SK-N-SH treated with all-trans-retinoic acid at 6 μM for 48 hours (cell line): ENCODE measurements at regions not wholly inside any gene's neighbourhood (a gene's known extent, or its start where the extent isn't known, plus 50 kb on each side); places are given as distances from the start of the nearest gene placed in this dataset.

Experiments
- ATAC-seq: fragments of 200-7000 bp; cut with Tn5 transposase; 3 replicates; pipeline ENCODE4 v1.9.1; 2020; ENCODE audit warnings: mild to moderate bottlenecking, moderate library complexity
- ARNTL ChIP-seq: fragments of 450-650 bp; formaldehyde crosslinking; IDR thresholded peaks from 2 replicates; pipeline ENCODE4 v1.5.0; 2020; ENCODE audit warnings: low read depth, mild to moderate bottlenecking, moderate library complexity, borderline replicate concordance
- BACH2 ChIP-seq: fragments of 250-450 bp; sonication (Bioruptor Pico); IDR thresholded peaks from 2 replicates; pipeline ENCODE4 v1.9.0; 2021; ENCODE audit warnings: mild to moderate bottlenecking, borderline replicate concordance
- CREB5 ChIP-seq: fragments of 250-450 bp; sonication (Bioruptor Pico); IDR thresholded peaks from 2 replicates; pipeline ENCODE4 v1.5.1; 2020; ENCODE audit warnings: low read depth, mild to moderate bottlenecking, moderate library complexity
- CSDC2 ChIP-seq: fragments of 250-450 bp; sonication (Bioruptor Pico); IDR thresholded peaks from 2 replicates; pipeline ENCODE4 v1.5.0; 2020; ENCODE audit warnings: mild to moderate bottlenecking, moderate library complexity
- CSRNP3 ChIP-seq: fragments of 250-450 bp; sonication (Bioruptor Pico); IDR thresholded peaks from 2 replicates; pipeline ENCODE4 v1.5.1; 2021; ENCODE audit warnings: mild to moderate bottlenecking, moderate library complexity
- ESRRG ChIP-seq: fragments of 250-450 bp; sonication (Bioruptor Pico); IDR thresholded peaks from 2 replicates; pipeline ENCODE4 v1.6.1; 2021; ENCODE audit warnings: mild to moderate bottlenecking
- ISL1 ChIP-seq: fragments of 250-450 bp; sonication (Bioruptor Pico); IDR thresholded peaks from 2 replicates; pipeline ENCODE4 v2.1.2; 2022; ENCODE audit warnings: mild to moderate bottlenecking, moderate library complexity
- PPARA ChIP-seq: fragments of 250-450 bp; sonication (Bioruptor Pico); IDR thresholded peaks from 2 replicates; pipeline ENCODE4 v1.5.0; 2020; ENCODE audit warnings: mild to moderate bottlenecking, borderline replicate concordance
- RARB ChIP-seq: fragments of 250-450 bp; sonication (Bioruptor Pico); IDR thresholded peaks from 2 replicates; pipeline ENCODE4 v1.8.0; 2021; ENCODE audit warnings: mild to moderate bottlenecking, moderate library complexity
- SNAI2 ChIP-seq: fragments of 250-450 bp; sonication (Bioruptor Pico); IDR thresholded peaks from 2 replicates; pipeline ENCODE4 v1.5.0; 2020; ENCODE audit warnings: mild to moderate bottlenecking, moderate library complexity
- TCF4 ChIP-seq: fragments of 250-450 bp; sonication (Bioruptor Pico); IDR thresholded peaks from 2 replicates; pipeline ENCODE4 v1.8.0; 2021; ENCODE audit warnings: mild to moderate bottlenecking, moderate library complexity, borderline replicate concordance
- TOX ChIP-seq: fragments of 250-450 bp; sonication (Bioruptor Pico); IDR thresholded peaks from 2 replicates; pipeline ENCODE4 v1.8.0; 2021; ENCODE audit warnings: mild to moderate bottlenecking, moderate library complexity, borderline replicate concordance
- TSHZ2 ChIP-seq: fragments of 250-450 bp; sonication (Bioruptor Pico); IDR thresholded peaks from 2 replicates; pipeline ENCODE4 v1.5.0; 2020; ENCODE audit warnings: mild to moderate bottlenecking, moderate library complexity
- ZFP3 ChIP-seq: fragments of 250-450 bp; sonication (Bioruptor Pico); IDR thresholded peaks from 2 replicates; pipeline ENCODE4 v1.5.0; 2020; ENCODE audit warnings: mild to moderate bottlenecking, moderate library complexity
- ZNF565 ChIP-seq: fragments of 450-650 bp; formaldehyde crosslinking; conservative IDR thresholded peaks from 2 replicates; pipeline ENCODE4 v1.5.0; 2020; ENCODE audit warnings: low read depth, mild to moderate bottlenecking, moderate library complexity
- ZNF70 ChIP-seq: fragments of 450-650 bp; formaldehyde crosslinking; IDR thresholded peaks from 2 replicates; pipeline ENCODE4 v1.5.0; 2020; ENCODE audit warnings: mild to moderate bottlenecking, moderate library complexity
- ZNF8 ChIP-seq: fragments of 450-650 bp; formaldehyde crosslinking; IDR thresholded peaks from 2 replicates; pipeline ENCODE4 v1.5.0; 2020; ENCODE audit warnings: mild to moderate bottlenecking, moderate library complexity
- TF ChIP-seq, protein P1 (sequence below): fragments of 250-450 bp; sonication (Bioruptor Pico); IDR thresholded peaks from 2 replicates; pipeline ENCODE4 v1.8.0; 2021; ENCODE audit warnings: low read depth, mild to moderate bottlenecking, moderate library complexity, borderline replicate concordance
- TF ChIP-seq, protein P2 (sequence below): fragments of 250-450 bp; sonication (Bioruptor Pico); IDR thresholded peaks from 2 replicates; pipeline ENCODE4 v1.8.0; 2020; ENCODE audit warnings: mild to moderate bottlenecking, moderate library complexity, borderline replicate concordance

DNA sequence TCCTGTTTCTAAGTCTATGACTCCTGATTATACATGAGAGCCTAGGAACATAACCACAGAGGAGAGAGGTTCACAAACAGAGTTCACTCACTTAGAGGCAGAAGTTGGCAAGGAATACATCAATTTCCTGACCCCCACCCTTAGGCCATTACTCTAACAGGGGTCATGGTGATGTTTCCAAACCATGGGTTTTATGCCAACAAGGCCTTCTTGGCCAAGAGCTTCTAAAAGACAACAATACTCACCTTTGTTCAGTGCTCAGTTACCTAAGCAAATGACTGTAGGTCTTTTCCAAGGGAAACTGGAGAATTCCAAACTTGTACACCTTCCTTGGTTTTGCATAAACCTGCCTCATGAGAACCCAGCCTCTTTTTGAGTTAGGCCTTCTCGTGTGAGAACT is 52.6 kb downstream of the ERICH4 start:
- TF ChIP-seq ARNTL (CRISPR knock-in tag) (no peak), TCF4 (CRISPR knock-in tag) (no peak), PPARA (CRISPR knock-in tag) (no peak), CSRNP3 (no peak), TOX (CRISPR knock-in tag) (no peak), CSDC2 (CRISPR knock-in tag) (no peak), ISL1 (CRISPR knock-in tag) (no peak), RARB (CRISPR knock-in tag) (no peak), TSHZ2 (CRISPR knock-in tag) (no peak), BACH2 (CRISPR knock-in tag) (no peak), SNAI2 (CRISPR knock-in tag) (no peak), ZNF565 (no peak), ZFP3 (CRISPR knock-in tag) (no peak), ZNF8 (CRISPR knock-in tag) (no peak)
- TF ChIP-seq, protein P1, sequence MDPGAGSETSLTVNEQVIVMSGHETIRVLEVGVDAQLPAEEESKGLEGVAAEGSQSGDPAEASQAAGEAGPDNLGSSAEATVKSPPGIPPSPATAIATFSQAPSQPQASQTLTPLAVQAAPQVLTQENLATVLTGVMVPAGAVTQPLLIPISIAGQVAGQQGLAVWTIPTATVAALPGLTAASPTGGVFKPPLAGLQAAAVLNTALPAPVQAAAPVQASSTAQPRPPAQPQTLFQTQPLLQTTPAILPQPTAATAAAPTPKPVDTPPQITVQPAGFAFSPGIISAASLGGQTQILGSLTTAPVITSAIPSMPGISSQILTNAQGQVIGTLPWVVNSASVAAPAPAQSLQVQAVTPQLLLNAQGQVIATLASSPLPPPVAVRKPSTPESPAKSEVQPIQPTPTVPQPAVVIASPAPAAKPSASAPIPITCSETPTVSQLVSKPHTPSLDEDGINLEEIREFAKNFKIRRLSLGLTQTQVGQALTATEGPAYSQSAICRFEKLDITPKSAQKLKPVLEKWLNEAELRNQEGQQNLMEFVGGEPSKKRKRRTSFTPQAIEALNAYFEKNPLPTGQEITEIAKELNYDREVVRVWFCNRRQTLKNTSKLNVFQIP (CRISPR knock-in tag), result no peak
- TF ChIP-seq, protein P2, sequence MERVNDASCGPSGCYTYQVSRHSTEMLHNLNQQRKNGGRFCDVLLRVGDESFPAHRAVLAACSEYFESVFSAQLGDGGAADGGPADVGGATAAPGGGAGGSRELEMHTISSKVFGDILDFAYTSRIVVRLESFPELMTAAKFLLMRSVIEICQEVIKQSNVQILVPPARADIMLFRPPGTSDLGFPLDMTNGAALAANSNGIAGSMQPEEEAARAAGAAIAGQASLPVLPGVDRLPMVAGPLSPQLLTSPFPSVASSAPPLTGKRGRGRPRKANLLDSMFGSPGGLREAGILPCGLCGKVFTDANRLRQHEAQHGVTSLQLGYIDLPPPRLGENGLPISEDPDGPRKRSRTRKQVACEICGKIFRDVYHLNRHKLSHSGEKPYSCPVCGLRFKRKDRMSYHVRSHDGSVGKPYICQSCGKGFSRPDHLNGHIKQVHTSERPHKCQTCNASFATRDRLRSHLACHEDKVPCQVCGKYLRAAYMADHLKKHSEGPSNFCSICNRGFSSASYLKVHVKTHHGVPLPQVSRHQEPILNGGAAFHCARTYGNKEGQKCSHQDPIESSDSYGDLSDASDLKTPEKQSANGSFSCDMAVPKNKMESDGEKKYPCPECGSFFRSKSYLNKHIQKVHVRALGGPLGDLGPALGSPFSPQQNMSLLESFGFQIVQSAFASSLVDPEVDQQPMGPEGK, result no peak
- no peak for ATAC-seq

DNA sequence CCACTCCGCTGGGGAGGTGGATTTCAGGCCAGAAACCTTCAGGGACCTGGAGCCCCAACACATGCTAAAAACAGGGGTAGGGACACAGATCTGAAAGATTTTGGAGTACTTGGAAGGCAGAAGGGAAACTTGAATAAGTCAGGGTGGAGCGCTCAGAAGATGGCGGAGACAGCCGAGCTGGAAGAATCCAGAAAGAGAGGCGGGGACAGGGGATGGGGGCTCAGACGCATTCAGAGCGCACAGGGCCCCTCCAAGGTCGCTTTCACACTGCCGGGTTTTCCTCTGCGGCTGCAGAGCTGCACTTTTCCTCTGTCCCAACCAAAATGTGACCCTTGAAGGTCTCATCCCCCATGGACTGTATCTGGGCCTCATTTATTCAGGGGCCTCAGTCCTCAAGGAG is 56.9 kb downstream of the ERICH4 start:
- TF ChIP-seq ZNF565 (no peak), PPARA (CRISPR knock-in tag) (no peak), RARB (CRISPR knock-in tag) (no peak), CSRNP3 (no peak), ISL1 (CRISPR knock-in tag) (no peak), ZNF70 (CRISPR knock-in tag) (no peak), TCF4 (CRISPR knock-in tag) (no peak), ESRRG (CRISPR knock-in tag) (no peak), CSDC2 (CRISPR knock-in tag) (no peak), ZFP3 (CRISPR knock-in tag) (no peak), BACH2 (CRISPR knock-in tag) (no peak), ZNF8 (CRISPR knock-in tag) (no peak), CREB5 (CRISPR knock-in tag) (no peak)

DNA sequence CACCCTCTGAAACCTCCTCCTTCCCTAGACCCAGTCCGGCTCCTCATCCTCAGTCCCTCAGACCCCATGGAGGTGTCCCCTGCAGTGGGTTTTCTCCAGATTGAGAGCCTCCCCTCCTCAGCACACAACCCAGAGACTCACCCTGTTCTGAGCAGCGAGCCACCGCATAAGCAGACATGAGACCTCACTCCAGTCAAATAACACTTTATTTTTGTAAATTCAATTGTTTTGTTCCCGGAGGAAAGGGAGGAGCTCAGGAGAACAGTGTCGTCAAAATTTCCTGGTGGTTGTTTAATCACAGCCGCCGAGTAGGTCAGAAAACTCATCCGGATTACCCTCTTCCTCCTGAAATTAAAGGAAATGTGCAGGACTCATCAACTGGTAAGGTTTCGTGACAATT is 57.5 kb downstream of the ERICH4 start:
- no peak for TF ChIP-seq CREB5 (CRISPR knock-in tag)
- ATAC-seq, result no peak

More for the DNA sequence above, 56.9 kb downstream of the ERICH4 start:
- no peak for ATAC-seq
